ENCODE measurements at regions not wholly inside any gene's neighbourhood (a gene's known extent, or its start where the extent isn't known, plus 50 kb on each side); places are given as distances from the start of the nearest gene placed in this dataset.
"Not testable (repeated sequence)": the region's sequence is repeated elsewhere in the genome, so short reads cannot be mapped to it uniquely, and the experiment has no call there.

DNA sequence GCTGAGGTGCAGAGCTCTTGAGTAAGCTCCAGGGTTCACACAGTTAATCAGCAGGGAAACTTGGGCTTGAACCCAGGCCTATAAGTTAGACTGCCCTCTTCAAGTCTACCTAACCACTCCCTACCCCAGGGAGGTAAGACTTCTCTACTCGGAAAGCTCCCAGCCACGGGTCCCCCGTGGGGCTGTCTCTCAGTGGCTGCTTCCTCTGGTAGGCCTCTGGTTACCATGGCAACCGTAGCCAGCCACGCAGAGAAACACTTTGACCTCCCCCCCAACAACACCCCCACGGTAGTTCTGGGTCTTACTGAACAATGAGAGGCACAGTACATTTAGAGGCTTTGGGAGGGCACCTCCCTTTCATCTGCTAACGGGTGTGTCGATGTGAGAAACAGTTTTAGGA is 245.2 kb downstream of the AACS start:
- no peak for DNase-seq (ENCODE audit: low read depth in 2 of 2)

DNA sequence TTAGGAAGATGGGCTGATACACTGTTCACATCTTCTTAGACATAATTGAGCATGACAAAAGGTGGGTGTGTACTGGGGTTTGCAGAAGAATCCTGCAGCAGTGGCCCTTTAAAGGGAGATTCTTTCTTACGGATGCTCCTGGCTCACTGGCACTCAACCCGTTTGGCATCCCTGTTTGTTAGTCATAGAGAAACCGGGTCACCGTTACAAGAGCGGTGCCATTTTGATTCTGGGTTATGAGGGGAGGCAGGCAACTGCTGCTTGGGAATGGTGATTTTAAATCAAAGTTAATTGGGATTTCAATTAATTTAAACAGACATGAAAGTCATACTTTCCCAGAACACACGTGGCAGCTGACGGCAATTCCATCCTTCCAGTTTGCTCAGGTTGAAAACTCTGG is 245.8 kb downstream of the AACS start:
- DNase-seq (ENCODE audit: low read depth in 2 of 2) = no peak

DNA sequence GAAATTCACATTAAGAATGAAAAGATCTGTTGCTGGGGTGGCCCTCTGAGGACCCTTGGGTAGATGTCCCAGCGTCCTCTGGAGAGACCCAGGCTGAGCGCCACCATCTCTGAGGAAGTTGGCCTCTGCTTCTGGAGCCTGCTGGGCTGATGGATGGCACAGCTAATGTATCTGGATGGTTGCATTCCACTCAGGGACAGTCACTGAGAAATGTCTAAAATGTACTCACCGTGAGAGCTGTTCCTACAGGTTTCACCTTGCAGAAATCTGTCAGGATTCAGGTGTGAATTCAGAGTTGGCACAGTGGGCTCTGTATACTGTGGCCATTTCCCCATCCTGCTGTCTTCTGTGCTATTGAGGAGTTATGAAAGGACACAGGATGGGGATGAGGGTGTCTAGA is 247.2 kb downstream of the AACS start:
- DNase-seq (ENCODE audit: low read depth in 2 of 2) = no peak

GRCh38 chr12:125314051-125314755 is 249.0 kb downstream of the AACS start:
- DNase-seq (ENCODE audit: low read depth in 2 of 2) = no peak

DNA sequence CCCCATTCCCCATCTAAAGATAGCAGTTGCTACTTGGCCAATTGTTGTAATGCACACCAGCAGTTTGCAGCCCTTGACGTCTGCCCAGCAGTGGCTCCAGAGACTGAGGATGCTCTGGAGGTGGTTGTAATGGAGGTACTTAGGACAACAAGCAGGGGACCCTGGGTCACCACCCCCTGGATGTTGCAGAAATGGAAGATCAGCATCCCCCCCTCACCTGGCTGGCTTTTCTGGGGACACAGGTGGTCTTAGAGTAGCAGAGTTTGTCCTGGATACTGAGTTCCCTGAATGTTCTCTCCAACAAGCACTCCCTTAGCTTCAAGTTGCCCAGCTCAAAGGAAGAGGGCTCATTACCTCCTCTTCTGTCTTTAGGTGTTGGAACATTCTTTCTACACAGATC is 250.5 kb downstream of the AACS start:
- no peak for DNase-seq (ENCODE audit: low read depth in 2 of 2)

GRCh38 chr12:125320177-125320576 is 254.9 kb downstream of the AACS start:
- no peak for DNase-seq (ENCODE audit: low read depth in 2 of 2)

DNA sequence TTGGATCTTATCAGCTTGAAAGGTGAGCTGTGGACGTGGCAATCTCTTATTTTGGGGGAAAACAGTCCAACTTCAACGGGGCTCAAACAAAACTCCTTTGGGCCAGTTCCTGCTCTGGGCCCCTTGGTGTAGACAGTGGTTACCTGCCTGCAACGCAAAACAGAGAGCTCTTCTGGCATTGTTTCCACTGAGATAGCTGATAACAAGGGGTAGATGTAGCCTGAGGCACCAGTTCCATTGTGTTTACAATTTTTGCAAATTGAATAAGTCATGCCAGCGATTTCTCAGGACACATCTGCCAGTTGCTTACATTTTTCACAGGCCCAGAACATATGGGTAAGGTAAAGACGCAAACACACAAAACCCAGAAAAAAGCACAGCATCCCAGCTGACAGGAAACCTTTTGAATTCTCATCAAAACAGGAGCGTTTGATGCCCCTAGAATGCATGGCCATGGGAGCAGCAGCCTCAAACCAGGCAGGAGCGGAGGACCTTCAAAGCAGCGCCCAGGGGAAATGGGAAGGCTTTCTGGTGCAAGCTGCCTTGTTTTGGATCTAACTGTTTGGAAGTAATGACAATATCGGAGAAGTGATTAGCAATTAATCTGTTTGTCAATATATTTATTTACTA is 259.7 kb downstream of the AACS start:
- no peak for DNase-seq (ENCODE audit: low read depth in 2 of 2)

DNA sequence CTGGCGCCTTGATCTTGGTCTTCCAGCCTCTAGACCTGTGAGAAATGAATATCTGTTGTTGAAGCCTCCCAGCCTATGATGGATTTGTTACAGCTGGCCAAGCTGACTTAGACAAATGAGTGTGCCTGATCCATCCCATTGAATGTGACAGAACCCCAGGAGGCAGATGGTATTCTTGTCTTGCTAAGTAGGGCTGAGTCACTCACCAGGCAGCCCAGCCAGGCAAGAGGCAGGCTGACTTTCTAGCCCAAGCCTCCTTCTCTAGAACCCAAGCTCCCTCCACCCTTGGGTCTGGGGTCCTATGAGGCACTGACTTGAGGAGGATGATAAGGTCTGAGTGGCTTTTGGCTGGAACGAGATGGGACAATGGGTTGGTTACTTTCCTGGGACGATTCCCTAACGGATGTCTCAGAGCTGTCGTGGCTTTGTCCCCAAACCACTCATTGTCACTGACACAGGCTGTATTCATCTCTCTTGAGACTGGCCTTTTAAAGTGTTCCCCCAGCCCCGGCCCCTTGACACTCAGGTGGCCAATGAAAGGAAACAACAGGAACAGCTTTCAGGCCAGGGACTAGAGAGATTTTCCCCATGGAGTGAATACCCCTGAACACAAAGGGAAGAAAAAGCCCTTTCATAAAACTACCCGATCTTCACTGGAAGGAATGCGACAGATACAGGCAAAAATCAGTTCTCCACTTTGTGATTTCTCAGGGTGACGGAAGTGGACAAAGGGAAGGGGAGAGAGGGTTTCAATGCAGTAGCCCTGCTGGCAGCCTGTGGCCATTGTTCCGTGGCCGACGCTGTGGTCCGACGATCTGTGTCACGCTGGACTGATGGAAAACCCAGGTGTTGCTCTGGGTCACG is 264.2 kb downstream of the AACS start:
- DNase-seq (ENCODE audit: low read depth in 2 of 2) = no peak

DNA sequence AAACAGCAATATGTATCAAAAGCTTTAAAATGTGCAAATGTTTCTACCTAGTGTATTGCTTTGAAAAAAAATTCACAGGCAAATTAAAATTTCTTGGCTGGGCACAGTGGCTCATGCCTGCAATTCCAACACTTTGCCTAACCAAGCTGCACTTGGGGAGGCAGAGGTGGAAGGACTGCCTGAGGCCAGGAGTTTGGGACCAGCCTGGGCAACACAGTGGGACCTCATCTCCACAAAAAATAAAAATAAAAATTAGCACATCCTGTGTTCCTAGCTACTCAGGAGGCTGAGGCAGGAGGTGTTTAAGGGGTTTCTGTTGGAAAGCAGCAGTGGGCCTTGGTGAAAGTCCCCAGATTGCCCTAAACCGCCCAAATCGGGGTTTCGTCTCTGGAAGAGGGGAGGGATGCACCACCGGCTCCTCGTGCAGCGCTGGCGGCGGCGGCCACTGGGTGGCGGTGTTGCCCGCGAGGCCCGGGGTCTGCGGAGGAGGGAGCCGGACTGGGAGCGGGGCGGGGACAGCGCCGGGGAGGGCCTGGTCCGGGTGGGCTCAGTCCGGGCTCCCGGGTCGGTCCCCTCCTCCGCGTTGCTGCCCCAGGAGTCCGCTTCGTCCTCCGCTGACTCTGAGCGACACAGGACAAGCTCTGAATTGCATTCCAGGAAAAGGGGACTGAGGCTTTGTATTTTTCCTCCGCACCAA is 265.6 kb downstream of the AACS start:
- peak; percentile 17 to 55 for DNase-seq (ENCODE audit: low read depth in 2 of 2)

DNA sequence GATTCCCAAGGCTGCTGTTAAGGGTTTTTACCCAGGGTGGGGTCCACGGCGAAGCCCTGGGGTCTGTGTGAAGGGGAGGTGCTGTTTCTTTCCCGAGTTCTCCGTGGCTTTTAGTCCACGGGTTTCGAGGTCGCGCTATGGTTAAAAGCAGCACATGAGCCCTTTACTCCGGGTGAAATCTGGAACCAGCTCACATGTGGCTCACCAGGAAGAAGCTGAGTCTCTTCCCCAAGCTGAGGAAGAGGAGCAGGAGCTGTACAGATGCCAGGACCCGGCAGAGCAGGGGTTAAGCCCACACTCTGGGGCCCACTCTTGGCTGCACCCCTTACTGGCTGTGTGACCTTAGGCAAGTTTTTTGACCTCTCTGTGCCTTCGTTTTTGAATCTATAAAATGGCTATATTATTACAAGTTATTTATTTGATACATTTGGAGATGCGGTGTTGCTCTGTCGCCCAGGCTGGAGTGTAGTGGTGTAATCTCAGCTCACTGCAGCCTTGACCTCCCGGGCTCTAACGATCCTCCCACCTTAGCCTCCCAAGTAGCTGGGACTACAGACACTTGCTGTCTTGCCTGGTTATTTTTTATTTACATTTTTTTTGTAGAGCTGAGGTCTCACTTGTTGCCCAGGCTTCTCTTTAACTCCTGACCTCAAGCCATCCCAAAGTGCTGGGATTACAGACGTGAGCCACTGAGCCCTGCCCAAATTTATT is 266.3 kb downstream of the AACS start:
- DNase-seq (ENCODE audit: low read depth in 2 of 2) = no peak

- no peak for DNase-seq (ENCODE audit: low read depth in 2 of 2)
These were observed 267.7 kb downstream of the AACS start for GRCh38 chr12:125332900-125333299.

DNA sequence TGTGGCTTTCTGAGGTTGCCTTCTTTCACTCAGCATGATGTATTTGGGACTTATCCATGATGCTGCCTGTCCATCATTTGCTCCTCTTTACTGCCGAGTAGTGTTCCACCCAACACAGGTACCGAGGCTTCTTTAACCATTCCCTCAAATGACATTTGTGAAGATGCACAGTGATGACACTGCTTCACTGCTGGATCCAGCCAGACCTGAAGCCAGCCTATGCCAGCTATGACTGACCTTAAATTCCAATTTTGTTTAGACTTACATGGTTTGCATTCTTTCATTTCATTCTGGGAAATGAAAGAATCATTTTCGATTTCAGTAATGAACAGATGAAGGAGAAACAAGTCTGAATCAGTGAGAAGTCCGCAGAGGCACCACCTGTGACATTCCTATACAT is 271.0 kb downstream of the AACS start:
- no peak for DNase-seq (ENCODE audit: low read depth in 2 of 2)

DNA sequence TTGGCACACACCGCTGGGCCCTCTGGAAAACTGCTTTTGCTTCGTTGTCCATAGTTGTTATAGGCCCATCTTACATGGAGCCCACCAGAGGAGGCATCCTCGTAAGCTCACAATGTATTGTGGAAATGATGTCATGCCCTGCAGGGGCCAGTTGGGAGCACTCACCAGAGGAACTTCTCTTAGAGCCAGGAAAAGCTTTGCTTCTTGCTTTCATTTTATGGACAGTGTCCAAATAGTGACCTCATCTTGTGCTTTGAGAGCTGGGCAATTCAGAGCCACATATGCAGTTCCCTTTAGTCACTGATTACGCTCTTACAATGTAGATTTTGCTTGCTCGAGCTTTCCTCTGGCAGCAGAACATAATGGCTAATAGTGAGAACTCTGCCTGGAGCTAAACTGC is 275.6 kb downstream of the AACS start:
- no peak for DNase-seq (ENCODE audit: low read depth in 2 of 2)

- DNase-seq (ENCODE audit: low read depth in 2 of 2) = no peak
These were observed 276.2 kb downstream of the AACS start for GRCh38 chr12:125341422-125341821.

GRCh38 chr12:125343649-125344048 is 278.4 kb downstream of the AACS start:
- DNase-seq (ENCODE audit: low read depth in 2 of 2) = no peak

- no peak for DNase-seq (ENCODE audit: low read depth in 2 of 2)
These were observed 281.1 kb downstream of the AACS start for GRCh38 chr12:125346362-125346761.

DNA sequence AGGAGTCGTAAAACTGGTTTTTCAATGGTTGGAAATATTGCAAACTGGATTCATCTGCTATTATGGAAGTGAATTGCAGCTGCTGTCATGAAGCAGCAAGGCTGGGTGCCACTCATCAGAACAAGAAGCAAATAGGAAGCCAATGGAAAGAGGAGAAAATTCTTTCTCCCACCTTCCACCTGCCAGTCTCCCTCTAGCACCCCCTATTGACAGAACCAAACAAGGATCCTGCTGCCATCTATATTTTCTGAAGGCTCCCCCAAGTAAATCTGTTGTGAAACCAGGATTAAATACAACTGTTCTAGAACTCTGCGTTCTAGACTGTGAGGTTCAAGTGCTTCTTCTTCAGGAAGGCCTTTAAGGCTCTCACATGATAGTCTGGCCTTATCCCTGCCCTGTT is 286.6 kb downstream of the AACS start:
- DNase-seq (ENCODE audit: low read depth in 2 of 2) = no peak

GRCh38 chr12:125353002-125353401 is 287.8 kb downstream of the AACS start:
- DNase-seq (ENCODE audit: low read depth in 2 of 2) = not testable (repeated sequence)

DNA sequence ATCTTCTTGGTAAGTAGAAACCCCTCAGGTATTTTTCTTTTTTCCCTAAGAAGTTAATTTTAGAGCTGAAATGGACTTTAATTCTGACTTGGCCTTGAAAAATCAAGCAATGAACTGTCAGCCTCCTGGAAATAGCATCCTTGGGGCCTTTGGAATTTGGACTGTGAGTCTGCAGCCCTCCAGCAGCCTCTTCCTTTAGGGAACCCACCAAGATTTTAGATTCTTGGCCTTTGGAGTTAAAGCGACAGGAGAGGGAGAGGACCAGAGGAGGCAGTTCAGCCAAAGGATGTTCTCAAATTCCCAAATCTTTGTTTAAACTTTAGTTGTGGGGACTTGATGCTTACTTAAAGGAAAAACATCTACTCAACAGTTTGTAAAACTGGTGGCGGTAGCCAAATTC is 288.6 kb downstream of the AACS start:
- no peak for DNase-seq (ENCODE audit: low read depth in 2 of 2)

GRCh38 chr12:125355614-125356013 is 290.4 kb downstream of the AACS start:
- no peak for DNase-seq (ENCODE audit: low read depth in 2 of 2)

DNA sequence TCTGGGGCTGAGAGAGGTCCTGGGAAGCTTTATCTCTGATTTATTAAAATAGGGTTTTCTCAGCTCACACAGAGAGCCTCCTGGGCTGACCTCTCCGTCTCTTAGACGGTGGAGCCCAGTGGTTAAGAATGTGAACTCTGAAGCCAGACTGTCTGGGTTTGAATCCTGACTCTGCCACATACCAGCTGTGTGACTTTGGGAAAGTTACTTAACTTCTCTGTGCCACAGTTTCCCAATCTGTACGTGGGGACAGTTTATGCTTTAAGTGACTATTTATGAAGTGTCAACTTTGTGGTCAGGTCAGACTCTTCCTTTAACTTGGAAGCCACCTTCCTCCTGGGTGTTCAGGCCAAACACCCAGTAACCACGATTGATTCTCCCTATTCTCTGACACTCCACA is 290.9 kb downstream of the AACS start:
- DNase-seq (ENCODE audit: low read depth in 2 of 2) = no peak

- no peak for DNase-seq (ENCODE audit: low read depth in 2 of 2)
These were observed 292.3 kb downstream of the AACS start for GRCh38 chr12:125357561-125357960.
